Panc1 (cell line): ENCODE measurements at regions not wholly inside any gene's neighbourhood (a gene's known extent, or its start where the extent isn't known, plus 50 kb on each side); places are given as distances from the start of the nearest gene placed in this dataset.

Experiments
- ATAC-seq: fragments of 200-7000 bp; cut with Tn5 transposase; 2 replicates; pipeline ENCODE4 v1.9.1; 2020; ENCODE audit warnings: mild to moderate bottlenecking, moderate library complexity
- BruUV-seq: library from RNA; stranded (reverse); fragments of 400-500 nt; replicated peaks from 2 replicates; lab custom pipeline; 2021; lab: Mats Ljungman, UMichigan
- CTCF ChIA-PET: fragments of 300-600 bp; sonication (Branson Sonifier 250); formaldehyde crosslinking; loops from one replicate; lab custom pipeline; 2022; ENCODE audit warnings: antibody characterized with exemption; lab: Charles Lee
- POLR2A ChIA-PET: fragments of 300-600 bp; sonication (Branson Sonifier 250); formaldehyde crosslinking; loops from one replicate; lab custom pipeline; 2022; ENCODE audit warnings: antibody characterized with exemption; lab: Charles Lee
- DNase-seq: peaks from one replicate; pipeline ENCODE4 v3.0.0-alpha.2; 2010; ENCODE audit warnings: low read depth, low spot score
- H3K27ac ChIP-seq: 2 replicates; pipeline ENCODE4 v1.5.1; 2011; ENCODE audit warnings: mild to moderate bottlenecking, low read length, inconsistent platforms
- H3K27me3 ChIP-seq: fragments of 200-500 bp; sonication (Bioruptor generic); 2 replicates; pipeline ENCODE4 v1.6.0; 2014; ENCODE audit warnings: low read length, inconsistent platforms; ENCODE audit not compliant: control insufficient read depth, insufficient read depth
- H3K36me3 ChIP-seq: fragments of 200-500 bp; sonication (Bioruptor generic); 2 replicates; pipeline ENCODE4 v1.5.1; 2014; ENCODE audit warnings: inconsistent platforms, mild to moderate bottlenecking, low read length, moderate library complexity; ENCODE audit not compliant: control insufficient read depth, insufficient read depth
- H3K4me1 ChIP-seq: 2 replicates; pipeline ENCODE4 v1.5.1; 2011; ENCODE audit warnings: inconsistent platforms, mild to moderate bottlenecking, low read length, moderate library complexity; ENCODE audit not compliant: control insufficient read depth, insufficient read depth
- H3K4me3 ChIP-seq, 2 experiments: 2 replicates each; pipeline ENCODE4 v1.5.1; 2011 to 2012; ENCODE audit warnings: low read depth in 2 of 2, low read length in 2 of 2, mild to moderate bottlenecking in 2 of 2, inconsistent platforms in 1 of 2, moderate library complexity in 1 of 2
- H3K9me3 ChIP-seq: fragments of 200-500 bp; sonication (Bioruptor generic); 2 replicates; pipeline ENCODE4 v1.5.1; 2014; ENCODE audit warnings: low read depth, mild to moderate bottlenecking, inconsistent platforms, low read length, moderate library complexity; ENCODE audit not compliant: control insufficient read depth, insufficient read depth
- CTCF ChIP-seq: fragments of 450-650 bp; IDR thresholded peaks from 2 replicates; pipeline ENCODE4 v1.5.1; 2017; ENCODE audit warnings: mild to moderate bottlenecking
- POLR2AphosphoS5 ChIP-seq: IDR thresholded peaks from 2 replicates; pipeline ENCODE4 v1.6.1; 2012; ENCODE audit warnings: mild to moderate bottlenecking, low read depth, low read length, moderate library complexity
- REST ChIP-seq, 2 experiments: IDR thresholded peaks; 2 replicates each; pipeline ENCODE4 v1.6.1; 2011 to 2012; ENCODE audit warnings: low read depth in 2 of 2, control low read depth in 1 of 2, low read length in 1 of 2, mild to moderate bottlenecking in 1 of 2, moderate library complexity in 1 of 2; ENCODE audit not compliant: insufficient read depth in 1 of 2
- SIN3A ChIP-seq: IDR thresholded peaks from 2 replicates; pipeline ENCODE4 v1.6.1; 2012; ENCODE audit warnings: low read depth, mild to moderate bottlenecking, low read length, moderate library complexity, borderline replicate concordance; ENCODE audit not compliant: insufficient read depth
- TCF7L2 ChIP-seq: IDR thresholded peaks from 2 replicates; pipeline ENCODE4 v1.6.1; 2011; ENCODE audit warnings: mild to moderate bottlenecking, low read depth, low read length, inconsistent platforms
- in situ Hi-C: cut with HindIII; loops from 2 replicates; pipeline ENCODE4 v1.10.0; 2016; ENCODE audit warnings: low sequenced_read_pairs, low pct_unique_long_range_greater_than_20kb
- intact Hi-C: fragments of 100-400 bp; cut with micrococcal nuclease; formaldehyde crosslinking; loops from one replicate; pipeline ENCODE4 v1.10.0; 2022; ENCODE audit not compliant: unreplicated experiment

DNA sequence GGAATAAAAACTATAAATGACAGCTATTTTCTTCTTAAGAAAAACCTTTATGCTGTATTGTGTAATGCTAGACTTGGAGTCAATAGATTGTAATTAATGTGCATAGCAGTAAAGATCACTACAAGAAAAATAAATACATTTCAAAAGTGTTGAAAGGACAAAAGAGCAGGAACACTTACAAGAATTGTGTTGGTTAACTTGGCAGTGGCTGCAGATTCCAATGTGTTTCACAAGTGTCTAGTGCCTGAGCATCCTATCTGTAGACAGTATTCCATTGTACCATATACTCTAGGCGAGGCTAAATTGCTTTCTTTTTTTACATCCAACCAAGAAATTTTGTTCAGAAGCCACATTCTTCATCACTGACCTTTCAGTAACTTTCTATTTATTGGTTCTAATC, 924.1 kb downstream of the EPHA7 start:
- in situ Hi-C loops, result no loop called here
- Histone ChIP-seq H3K27me3 (no peaks in the 10 kb centered on the region), H3K36me3 (no peaks in the 10 kb centered on the region), H3K4me3 (no peak overlapping the region), H3K27ac (no peak overlapping the region), H3K9me3 (no peaks in the 10 kb centered on the region), H3K4me1 (no peaks in the 10 kb centered on the region)
- ChIA-PET CTCF (no interaction called here), POLR2A (no interaction called here)
- ATAC-seq (no peak), DNase-seq (no peak)
- no peak for TF ChIP-seq TCF7L2
- no peak for TF ChIP-seq CTCF
- no peak for TF ChIP-seq SIN3A
- TF ChIP-seq POLR2AphosphoS5, result no peak
- no peak for TF ChIP-seq REST (IDR thresholded peaks at IDR 0.05; ENCODE audit: insufficient read depth in 1 of 2, low read depth in 2 of 2, low read length in 1 of 2)
- BruUV-seq, result no TSS peak
- intact Hi-C loops, result no loop called here

DNA sequence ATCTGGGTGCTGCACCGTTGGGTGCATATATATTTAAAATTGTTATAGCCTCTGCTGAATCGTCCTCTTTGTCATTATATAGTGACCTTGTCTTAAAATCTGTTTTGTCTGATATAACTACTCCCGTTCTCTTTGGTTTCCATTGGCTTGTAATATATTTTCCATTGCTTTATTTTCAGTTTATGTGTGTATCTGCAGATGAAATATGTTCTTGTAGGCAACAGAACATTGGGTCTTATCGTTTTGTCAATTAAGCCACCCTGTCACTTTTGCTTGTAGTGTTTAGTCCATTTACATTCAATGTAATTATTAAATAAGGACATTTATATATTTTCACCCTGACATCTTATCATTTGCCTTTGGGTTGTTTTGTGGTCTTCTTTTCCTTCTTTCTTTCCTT, 933.9 kb downstream of the EPHA7 start:
- ATAC-seq, result no peak
- POLR2A ChIA-PET, result no interaction called here
- CTCF ChIA-PET, result no interaction called here

More for the DNA sequence above, 933.9 kb downstream of the EPHA7 start:
- H3K36me3 ChIP-seq, result no peaks in the 10 kb centered on the region; the same call in 1 of the 2 replicates
- intact Hi-C loops (no loop called here), in situ Hi-C loops (no loop called here)
- TF ChIP-seq CTCF, result no peak
- TF ChIP-seq SIN3A, result no peak
- TF ChIP-seq TCF7L2, result no peak
- no peak for TF ChIP-seq POLR2AphosphoS5
- no peak for TF ChIP-seq REST (IDR thresholded peaks at IDR 0.05; ENCODE audit: insufficient read depth in 1 of 2, low read depth in 2 of 2, low read length in 1 of 2)
- no peaks in the 10 kb centered on the region for H3K9me3 ChIP-seq
- H3K4me3 ChIP-seq, result no peak overlapping the region
- H3K27ac ChIP-seq, result no peak overlapping the region
- no peak for DNase-seq
- BruUV-seq, result no TSS peak
- H3K4me1 ChIP-seq, result no peaks in the 10 kb centered on the region
- H3K27me3 ChIP-seq, result no peaks in the 10 kb centered on the region
